HUES48 (cell line): ENCODE measurements at regions not wholly inside any gene's neighbourhood (a gene's known extent, or its start where the extent isn't known, plus 50 kb on each side); places are given as distances from the start of the nearest gene placed in this dataset.

Experiments
- H3K27ac ChIP-seq: one replicate; pipeline ENCODE4 v1.7.0; 2013; ENCODE audit warnings: low read depth, low read length, inconsistent platforms
- H3K27me3 ChIP-seq: 2 replicates; pipeline ENCODE4 v1.6.1; 2013; ENCODE audit warnings: mild to moderate bottlenecking, low read length; ENCODE audit not compliant: control insufficient read depth, insufficient read depth
- H3K36me3 ChIP-seq: 2 replicates; pipeline ENCODE4 v1.6.1; 2013; ENCODE audit warnings: low read length; ENCODE audit not compliant: control insufficient read depth, insufficient read depth
- H3K4me1 ChIP-seq: 2 replicates; pipeline ENCODE4 v1.6.1; 2013; ENCODE audit warnings: mild to moderate bottlenecking, low read length; ENCODE audit not compliant: control insufficient read depth, insufficient read depth
- H3K4me3 ChIP-seq: 2 replicates; pipeline ENCODE4 v1.5.1; 2013; ENCODE audit warnings: mild to moderate bottlenecking, low read depth, low read length
- H3K9ac ChIP-seq: 2 replicates; pipeline ENCODE4 v1.6.1; 2013; ENCODE audit warnings: mild to moderate bottlenecking, low read depth, low read length, moderate library complexity
- H3K9me3 ChIP-seq: 2 replicates; pipeline ENCODE4 v1.6.1; 2013; ENCODE audit warnings: low read length; ENCODE audit not compliant: control insufficient read depth, insufficient read depth

DNA sequence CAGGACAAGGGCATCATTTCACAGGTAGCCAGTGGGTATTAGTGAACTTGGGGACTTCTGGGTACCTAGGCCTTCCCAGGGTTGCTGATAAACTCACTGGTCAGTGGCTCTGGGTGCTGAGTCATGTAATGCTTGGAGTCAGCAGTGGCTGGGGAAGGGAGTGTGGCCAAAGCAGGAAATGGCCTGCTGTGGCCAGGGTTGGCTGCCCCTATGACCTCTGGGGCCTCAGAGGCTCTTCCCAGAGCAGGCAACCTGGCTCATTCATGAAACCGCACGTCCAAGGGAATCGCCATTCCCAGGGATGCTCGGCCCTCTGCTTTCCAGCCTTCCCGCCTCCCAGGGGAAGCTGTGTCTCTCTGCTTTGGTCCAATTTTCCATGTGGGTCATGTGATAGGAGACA, 294.9 kb downstream of the DYSF start:
- Histone ChIP-seq H3K27me3 (no peaks in the 10 kb centered on the region), H3K27ac (no peak overlapping the region), H3K9ac (no peak overlapping the region), H3K9me3 (0 out of 2 replicates have a peak, but pooled peaks cover 2% of the 10 kb centered on the region), H3K4me1 (no peaks in the 10 kb centered on the region), H3K4me3 (no peak overlapping the region), H3K36me3 (no peaks in the 10 kb centered on the region)

DNA sequence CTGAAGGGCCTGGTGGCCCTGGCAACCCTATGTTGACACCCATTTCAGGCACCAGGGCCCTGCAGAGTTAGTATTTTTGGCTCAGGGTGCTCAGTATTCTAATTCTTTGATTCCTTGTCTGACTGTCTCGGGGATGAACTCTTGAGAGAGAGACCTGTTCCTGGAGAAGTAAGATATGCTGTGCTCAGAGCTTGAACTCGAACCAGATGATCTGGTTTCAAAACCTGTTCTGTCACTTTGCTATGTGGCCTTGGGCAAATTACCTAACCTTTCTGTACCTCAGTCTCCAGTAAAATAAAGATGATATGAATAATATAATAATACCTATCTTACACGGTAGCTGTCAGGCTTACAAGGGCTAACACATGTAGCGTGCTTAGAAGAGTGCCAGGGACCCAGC, 294.2 kb downstream of the DYSF start:
- no peaks in the 10 kb centered on the region for H3K27me3 ChIP-seq
- H3K27ac ChIP-seq: no peak overlapping the region
- no peak overlapping the region for H3K9ac ChIP-seq
- H3K4me3 ChIP-seq: no peak overlapping the region
- H3K36me3 ChIP-seq: no peaks in the 10 kb centered on the region
- H3K4me1 ChIP-seq: no peaks in the 10 kb centered on the region
- 0 out of 2 replicates have a peak, but pooled peaks cover 2% of the 10 kb centered on the region for H3K9me3 ChIP-seq

DNA sequence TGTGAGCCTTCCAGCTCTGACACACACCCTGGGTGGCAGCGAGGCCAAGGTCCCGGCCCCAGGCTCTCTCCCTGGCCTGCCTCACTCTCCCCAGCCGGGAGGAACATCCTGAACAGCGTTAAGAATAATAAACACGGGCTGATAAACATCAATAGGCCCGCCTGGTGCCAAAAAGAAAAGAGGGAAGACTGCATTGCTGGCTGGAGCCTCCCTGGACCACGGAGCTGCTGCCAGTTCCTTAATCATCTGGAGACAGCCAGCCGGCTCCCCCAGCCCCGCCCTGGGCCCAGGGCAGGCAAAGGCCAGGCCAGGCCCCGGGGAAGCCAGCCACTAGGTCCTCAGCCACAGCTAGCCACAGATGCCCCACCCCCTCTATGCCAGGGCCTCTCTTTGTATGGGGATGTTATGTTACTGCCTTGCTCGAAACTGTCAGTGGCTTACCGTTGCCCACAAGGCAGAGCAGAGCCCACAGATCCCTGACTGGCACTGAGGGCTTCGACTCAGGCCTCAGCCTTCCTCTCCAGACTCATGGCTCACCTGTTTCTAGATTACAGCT, 293.7 kb downstream of the DYSF start:
- H3K9me3 ChIP-seq: 0 out of 2 replicates have a peak, but pooled peaks cover 2% of the 10 kb centered on the region
- H3K4me3 ChIP-seq: no peak overlapping the region
- no peaks in the 10 kb centered on the region for H3K4me1 ChIP-seq
- H3K27me3 ChIP-seq: no peaks in the 10 kb centered on the region
- no peaks in the 10 kb centered on the region for H3K36me3 ChIP-seq
- no peak overlapping the region for H3K27ac ChIP-seq
- no peak overlapping the region for H3K9ac ChIP-seq

DNA sequence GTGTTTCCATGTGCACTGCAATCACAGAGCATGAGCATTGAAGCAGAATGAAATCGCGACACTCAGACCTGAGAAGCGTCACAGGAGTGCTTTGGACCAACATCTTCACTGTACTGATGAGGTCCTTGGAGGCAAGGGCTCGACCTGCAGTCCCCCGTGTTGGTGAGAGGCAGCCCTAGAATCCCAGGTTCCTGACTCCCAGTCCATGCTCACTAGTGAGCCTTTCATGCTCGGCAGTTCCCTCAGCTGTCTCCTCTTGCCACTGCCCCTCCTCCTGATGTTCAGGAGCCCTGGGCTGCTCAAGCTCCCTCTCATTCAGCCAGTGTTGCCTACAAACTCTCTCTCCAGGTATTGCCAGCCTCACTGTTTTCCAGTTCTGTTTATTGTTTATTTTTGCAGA, 291.4 kb downstream of the DYSF start:
- no peaks in the 10 kb centered on the region for H3K4me1 ChIP-seq
- no peak overlapping the region for H3K9ac ChIP-seq
- H3K27ac ChIP-seq: no peak overlapping the region
- no peak overlapping the region for H3K4me3 ChIP-seq
- H3K9me3 ChIP-seq: no peaks in the 10 kb centered on the region
- no peaks in the 10 kb centered on the region for H3K27me3 ChIP-seq
- no peaks in the 10 kb centered on the region for H3K36me3 ChIP-seq

DNA sequence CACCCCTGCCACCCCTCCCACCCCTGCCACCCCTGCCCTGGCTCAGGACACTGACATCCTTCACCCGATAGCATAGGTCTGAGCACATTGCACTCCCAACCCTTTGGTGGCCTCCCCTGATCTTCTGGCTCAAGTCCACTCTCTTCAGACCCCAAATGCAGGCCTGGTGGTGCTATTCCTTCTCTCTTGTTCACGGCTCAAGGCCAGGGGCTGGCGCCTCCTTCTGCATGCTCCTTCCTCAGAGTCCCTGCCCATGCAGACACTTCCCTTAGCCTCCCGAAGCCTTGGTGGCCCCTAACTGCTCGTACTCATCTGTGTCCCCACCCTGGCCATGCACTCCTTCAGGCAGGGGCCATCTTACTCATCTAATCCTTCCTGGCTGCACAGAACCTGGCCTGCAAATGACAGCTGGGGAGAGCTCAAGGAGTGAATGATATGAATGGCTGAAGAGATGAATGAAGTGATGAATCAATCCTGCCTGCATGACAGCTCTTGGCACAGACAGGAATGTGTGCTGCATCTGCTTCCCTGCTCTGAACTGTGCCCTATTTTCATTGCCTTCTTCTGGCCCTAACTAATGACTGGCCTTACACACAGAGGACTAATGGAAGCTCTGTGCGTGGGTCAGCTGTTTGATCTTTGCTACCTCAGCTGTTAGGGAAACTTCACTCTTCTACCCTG, 290.8 kb downstream of the DYSF start:
- no peak overlapping the region for H3K4me3 ChIP-seq
- H3K4me1 ChIP-seq: no peaks in the 10 kb centered on the region
- H3K9me3 ChIP-seq: no peaks in the 10 kb centered on the region
- no peaks in the 10 kb centered on the region for H3K27me3 ChIP-seq
- no peaks in the 10 kb centered on the region for H3K36me3 ChIP-seq
- no peak overlapping the region for H3K27ac ChIP-seq
- no peak overlapping the region for H3K9ac ChIP-seq

DNA sequence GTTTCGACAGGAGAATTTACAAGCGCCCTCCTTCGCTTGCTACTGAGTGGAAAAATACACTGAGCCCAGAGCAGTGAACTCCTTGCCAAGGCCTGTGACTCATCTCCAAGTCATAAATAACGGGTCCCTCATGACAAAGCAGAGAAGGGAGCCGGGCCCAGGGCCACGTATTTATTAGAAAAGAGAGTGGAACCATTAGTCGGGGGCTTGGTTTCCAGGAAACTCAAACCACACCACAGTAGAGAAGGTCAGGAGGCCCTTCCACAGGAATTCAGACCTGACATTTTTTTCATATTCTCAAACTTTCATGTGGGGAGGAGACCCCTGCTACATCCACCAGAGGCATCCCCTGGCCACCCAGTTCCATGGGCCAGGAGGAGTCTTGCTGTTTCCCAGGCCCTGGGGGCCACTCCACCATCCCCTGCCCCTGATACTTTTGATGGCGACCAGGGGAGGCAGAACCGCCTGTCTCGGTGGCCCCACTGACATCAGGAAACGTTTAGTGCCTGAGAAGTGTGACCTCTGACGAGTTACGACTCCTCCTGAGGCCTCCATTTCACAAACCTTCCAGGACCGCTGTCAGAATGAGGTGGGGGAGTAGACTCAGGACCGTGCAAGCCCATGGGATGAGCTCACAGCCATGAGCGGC, 289.7 kb downstream of the DYSF start:
- H3K9me3 ChIP-seq: no peaks in the 10 kb centered on the region
- no peaks in the 10 kb centered on the region for H3K36me3 ChIP-seq
- no peak overlapping the region for H3K27ac ChIP-seq
- 0 out of 2 replicates have a peak overlapping the region, but pooled peaks have one; percentile 10 for H3K9ac ChIP-seq
- no peak overlapping the region for H3K4me3 ChIP-seq
- H3K27me3 ChIP-seq: no peaks in the 10 kb centered on the region
- H3K4me1 ChIP-seq: no peaks in the 10 kb centered on the region

DNA sequence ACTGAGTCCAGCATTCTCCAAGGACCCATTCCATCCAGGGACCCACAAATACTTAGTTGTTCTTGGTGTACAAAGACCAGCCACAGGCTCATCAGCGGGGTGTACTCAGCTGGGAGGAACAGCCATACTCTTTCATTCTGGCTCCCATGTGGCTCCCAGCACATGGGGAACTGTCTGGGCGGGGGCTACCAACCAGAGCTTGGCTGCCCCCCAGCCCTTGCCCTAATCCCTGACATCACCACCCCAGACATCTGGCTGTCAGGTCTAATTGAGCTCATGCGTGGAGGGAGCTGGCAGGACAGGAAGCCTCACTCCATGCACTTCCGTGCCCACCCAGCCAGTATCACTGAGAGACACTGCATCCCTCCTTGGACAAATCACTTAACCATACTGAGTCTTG, 283.6 kb downstream of the DYSF start:
- Histone ChIP-seq H3K27ac (no peak overlapping the region), H3K4me3 (no peak overlapping the region), H3K36me3 (no peaks in the 10 kb centered on the region), H3K9me3 (no peaks in the 10 kb centered on the region), H3K4me1 (no peaks in the 10 kb centered on the region), H3K27me3 (no peaks in the 10 kb centered on the region), H3K9ac (no peak overlapping the region)

DNA sequence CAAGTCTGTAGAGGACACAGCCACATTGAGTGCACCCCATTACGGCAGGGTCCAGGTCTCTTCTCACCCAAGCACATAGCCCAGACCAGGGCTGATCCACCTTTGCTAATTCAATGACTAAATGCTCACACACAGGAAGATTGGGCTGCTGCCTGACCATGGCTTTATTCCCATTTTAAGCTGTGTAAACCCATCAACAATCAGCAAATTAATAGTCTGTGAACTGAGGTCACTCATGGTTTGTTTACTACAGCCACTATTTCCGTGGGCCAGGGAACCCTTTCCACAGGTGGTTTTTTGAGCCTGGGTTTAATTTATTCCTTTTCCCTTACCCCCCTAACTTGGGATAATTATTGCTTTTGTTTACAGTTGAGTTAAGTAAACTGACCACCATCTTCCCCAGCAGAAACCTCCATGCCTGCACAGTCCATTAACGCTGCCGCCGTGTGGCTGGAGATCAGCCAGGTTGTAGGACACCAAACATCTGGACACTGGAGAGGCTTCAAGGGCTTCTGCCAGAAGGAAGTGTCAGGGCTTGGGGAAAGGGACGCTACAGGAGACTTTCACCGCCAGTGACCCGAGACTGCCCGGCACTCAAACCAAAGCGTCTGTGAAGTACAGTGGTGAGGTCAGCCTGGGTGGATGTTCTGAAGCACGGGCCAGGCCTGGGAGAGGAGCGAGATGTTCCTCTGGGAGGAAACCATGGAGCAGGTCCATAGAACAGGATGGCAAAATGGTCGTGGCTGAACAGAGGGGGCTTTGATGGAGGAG, 282.9 kb downstream of the DYSF start:
- Histone ChIP-seq H3K27ac (no peak overlapping the region), H3K9ac (no peak overlapping the region), H3K36me3 (no peaks in the 10 kb centered on the region), H3K4me1 (no peaks in the 10 kb centered on the region), H3K27me3 (no peaks in the 10 kb centered on the region; the same call in 1 of the 2 replicates), H3K9me3 (no peaks in the 10 kb centered on the region), H3K4me3 (no peak overlapping the region)
